H9 (cell line): ENCODE measurements at regions not wholly inside any gene's neighbourhood (a gene's known extent, or its start where the extent isn't known, plus 50 kb on each side); places are given as distances from the start of the nearest gene placed in this dataset.

Source experiments
- DNase-seq: peaks from one replicate; pipeline ENCODE4 v3.0.0-alpha.2; 2017
- H2AFZ ChIP-seq: one replicate; pipeline ENCODE4 v1.6.1; 2013; ENCODE audit warnings: mild to moderate bottlenecking, low read length, control low read depth, moderate library complexity
- H2AK5ac ChIP-seq: 2 replicates; pipeline ENCODE4 v1.6.1; 2013; ENCODE audit warnings: low read length, control low read depth, mixed read lengths; ENCODE audit not compliant: insufficient read length
- H2BK120ac ChIP-seq: one replicate; pipeline ENCODE4 v1.6.1; 2013; ENCODE audit warnings: low read depth, mild to moderate bottlenecking, low read length, control low read depth, inconsistent platforms; ENCODE audit not compliant: poor library complexity, severe bottlenecking
- H2BK12ac ChIP-seq: 2 replicates; pipeline ENCODE4 v1.6.1; 2013; ENCODE audit warnings: low read length, control low read depth, mixed read lengths, low read depth; ENCODE audit not compliant: insufficient read length
- H2BK15ac ChIP-seq: 2 replicates; pipeline ENCODE4 v1.6.1; 2013; ENCODE audit warnings: low read depth, low read length, control low read depth
- H2BK20ac ChIP-seq: one replicate; pipeline ENCODE4 v1.6.1; 2013; ENCODE audit warnings: low read depth, mild to moderate bottlenecking, low read length, control low read depth, inconsistent platforms; ENCODE audit not compliant: poor library complexity, severe bottlenecking
- H2BK5ac ChIP-seq: 2 replicates; pipeline ENCODE4 v1.6.1; 2013; ENCODE audit warnings: low read length, control low read depth, mixed read lengths; ENCODE audit not compliant: insufficient read length
- H3K14ac ChIP-seq: 2 replicates; pipeline ENCODE4 v1.6.1; 2013; ENCODE audit warnings: low read length, control low read depth; ENCODE audit not compliant: insufficient read depth
- H3K18ac ChIP-seq: 2 replicates; pipeline ENCODE4 v1.6.1; 2013; ENCODE audit warnings: low read depth, mild to moderate bottlenecking, mixed read lengths, low read length, control low read depth; ENCODE audit not compliant: insufficient read length
- H3K23ac ChIP-seq: 2 replicates; pipeline ENCODE4 v1.6.1; 2013; ENCODE audit warnings: low read length, control low read depth, mixed read lengths, low read depth; ENCODE audit not compliant: insufficient read length
- H3K23me2 ChIP-seq: 2 replicates; pipeline ENCODE4 v1.6.1; 2013; ENCODE audit warnings: low read depth, mild to moderate bottlenecking, mixed read lengths, low read length, control low read depth; ENCODE audit not compliant: insufficient read length, poor library complexity, severe bottlenecking
- H3K27ac ChIP-seq: 2 replicates; pipeline ENCODE4 v1.5.1; 2013; ENCODE audit warnings: low read length, control low read depth, mixed read lengths, low read depth; ENCODE audit not compliant: insufficient read length
- H3K27me3 ChIP-seq: 2 replicates; pipeline ENCODE4 v1.6.1; 2013; ENCODE audit warnings: low read length, control low read depth, inconsistent platforms; ENCODE audit not compliant: insufficient read depth
- H3K4ac ChIP-seq: 2 replicates; pipeline ENCODE4 v1.6.1; 2013; ENCODE audit warnings: low read depth, mild to moderate bottlenecking, control low read depth, inconsistent platforms, low read length, moderate library complexity
- H3K4me1 ChIP-seq: 2 replicates; pipeline ENCODE4 v1.6.1; 2013; ENCODE audit warnings: low read length, control low read depth, inconsistent platforms; ENCODE audit not compliant: insufficient read depth
- H3K4me2 ChIP-seq: 2 replicates; pipeline ENCODE4 v1.6.1; 2013; ENCODE audit warnings: low read length, control low read depth, mixed read lengths; ENCODE audit not compliant: insufficient read length, insufficient read depth
- H3K56ac ChIP-seq: 2 replicates; pipeline ENCODE4 v1.6.1; 2013; ENCODE audit warnings: low read depth, mild to moderate bottlenecking, mixed read lengths, low read length, control low read depth; ENCODE audit not compliant: insufficient read length
- H3K79me1 ChIP-seq: 2 replicates; pipeline ENCODE4 v1.6.1; 2013; ENCODE audit warnings: low read depth, mild to moderate bottlenecking, moderate library complexity, low read length, control low read depth, inconsistent platforms; ENCODE audit not compliant: insufficient read depth, poor library complexity, severe bottlenecking
- H3K79me2 ChIP-seq: 2 replicates; pipeline ENCODE4 v1.6.1; 2013; ENCODE audit warnings: low read length, control low read depth, inconsistent platforms; ENCODE audit not compliant: insufficient read depth
- H3K9ac ChIP-seq: 2 replicates; pipeline ENCODE4 v1.6.1; 2013; ENCODE audit warnings: low read length, control low read depth, mixed read lengths; ENCODE audit not compliant: insufficient read length; ENCODE audit errors: extremely low read depth
- H3K9me3 ChIP-seq: one replicate; pipeline ENCODE4 v1.6.1; 2013; ENCODE audit warnings: low read depth, low read length, inconsistent platforms; ENCODE audit not compliant: control insufficient read depth
- H3T11ph ChIP-seq: one replicate; pipeline ENCODE4 v1.6.1; 2013; ENCODE audit warnings: mild to moderate bottlenecking, low read length, control low read depth, inconsistent platforms
- H4K20me1 ChIP-seq: one replicate; pipeline ENCODE4 v1.6.1; 2013; ENCODE audit not compliant: control insufficient read depth, insufficient read length, insufficient read depth
- H4K5ac ChIP-seq: 2 replicates; pipeline ENCODE4 v1.6.1; 2013; ENCODE audit warnings: low read depth, mild to moderate bottlenecking, mixed read lengths, low read length, control low read depth; ENCODE audit not compliant: insufficient read length
- H4K8ac ChIP-seq: replicated peaks from 2 replicates; pipeline ENCODE4 v1.6.1; 2013; ENCODE audit warnings: low read length, control low read depth, mixed read lengths, low read depth; ENCODE audit not compliant: insufficient read length
- H4K91ac ChIP-seq: 2 replicates; pipeline ENCODE4 v1.6.1; 2013; ENCODE audit warnings: low read depth, mild to moderate bottlenecking, moderate library complexity, mixed read lengths, low read length, control low read depth; ENCODE audit not compliant: insufficient read length
- H3K27ac Mint-ChIP-seq, 3 experiments: 2 replicates in 2 of 3; 3 replicates in 1 of 3; pipeline ENCODE4 v1.8.0; 2020 to 2021; ENCODE audit warnings: mixed read lengths in 3 of 3, mild to moderate bottlenecking in 1 of 3, moderate library complexity in 1 of 3
- H3K27me3 Mint-ChIP-seq: 2 replicates; pipeline ENCODE4 v1.8.0; 2021; ENCODE audit warnings: low read depth, mild to moderate bottlenecking, moderate library complexity, mixed read lengths
- H3K36me3 Mint-ChIP-seq, 3 experiments: 2 replicates in 2 of 3; 3 replicates in 1 of 3; pipeline ENCODE4 v1.8.0; 2020 to 2021; ENCODE audit warnings: low read depth in 3 of 3, mixed read lengths in 3 of 3; ENCODE audit not compliant: insufficient read depth in 1 of 3
- H3K4me1 Mint-ChIP-seq, 2 experiments: 2 replicates each; pipeline ENCODE4 v1.8.0; 2020; ENCODE audit warnings: mixed read lengths in 2 of 2
- H3K4me3 Mint-ChIP-seq, 2 experiments: 2 replicates in 1 of 2; 3 replicates in 1 of 2; pipeline ENCODE4 v1.8.0; 2020 to 2021; ENCODE audit warnings: mild to moderate bottlenecking in 2 of 2, mixed read lengths in 2 of 2, moderate library complexity in 1 of 2
- H3K9me3 Mint-ChIP-seq, 2 experiments: 2 replicates in 1 of 2; 3 replicates in 1 of 2; pipeline ENCODE4 v1.8.0; 2020; ENCODE audit warnings: mild to moderate bottlenecking in 2 of 2, mixed read lengths in 2 of 2, moderate library complexity in 1 of 2
- CTCF ChIP-seq: fragments of 200-600 bp; sonication (generic); conservative IDR thresholded peaks from 3 replicates; pipeline ENCODE4 v1.8.0; 2021; ENCODE audit warnings: antibody characterized with exemption, mild to moderate bottlenecking
- WGBS: extraction: QIAGEN DNeasy Blood & Tissue Kit; methylation state at CpG from one replicate; pipeline ENCODE4 v1.1.7; 2013; ENCODE audit warnings: missing lambda C conversion rate, low lambda C conversion rate, mixed read lengths; ENCODE audit not compliant: insufficient read length; ENCODE audit errors: extremely low coverage; 5-methylcytosine and 5-hydroxymethylcytosine counted together

GRCh38 chr3:159147813-159148212 is 346.0 kb downstream of the MFSD1 start:
- no peak overlapping the region for H4K5ac ChIP-seq
- H3K23me2 ChIP-seq, result no peaks in the 10 kb centered on the region
- H3K23ac ChIP-seq, result no peak overlapping the region
- H3K56ac ChIP-seq, result no peak overlapping the region
- no peaks in the 10 kb centered on the region for H3K27me3 ChIP-seq
- H2AFZ ChIP-seq, result no peak overlapping the region
- H2AK5ac ChIP-seq, result no peak overlapping the region
- Mint-ChIP-seq H3K36me3 (no peaks in the 10 kb centered on the region), H3K27ac (no peak overlapping the region), H3K27me3 (no peaks in the 10 kb centered on the region; the same call in 1 of the 2 replicates), H3K4me1 (peaks cover 11 to 27% of the 10 kb centered on the region in 2 experiments), H3K4me3 (no peak overlapping the region), H3K9me3 (no peaks in the 10 kb centered on the region)
- H3K79me2 ChIP-seq, result no peaks in the 10 kb centered on the region
- H4K91ac ChIP-seq, result no peak overlapping the region
- no peak overlapping the region for H3K4ac ChIP-seq
- H2BK15ac ChIP-seq, result no peak overlapping the region
- H2BK20ac ChIP-seq, result no peak overlapping the region
- DNase-seq, result no peak
- H2BK5ac ChIP-seq, result no peak overlapping the region
- H3K14ac ChIP-seq, result no peak overlapping the region
- H2BK120ac ChIP-seq, result no peak overlapping the region
- no peak overlapping the region for H3K18ac ChIP-seq
- no peak overlapping the region for H4K8ac ChIP-seq
- no CpG with 5 or more reads among the region's 4 CpGs for WGBS
- H3K79me1 ChIP-seq, result no peaks in the 10 kb centered on the region
- TF ChIP-seq CTCF, result no peak
- H4K20me1 ChIP-seq, result no peaks in the 10 kb centered on the region
- no peak overlapping the region for H3K4me2 ChIP-seq
- no peak overlapping the region for H3T11ph ChIP-seq
- no peaks in the 10 kb centered on the region; the same call in 1 of the 2 replicates for H3K4me1 ChIP-seq
- H2BK12ac ChIP-seq, result no peak overlapping the region
- H3K9ac ChIP-seq, result no peak overlapping the region
- H3K9me3 ChIP-seq, result no peaks in the 10 kb centered on the region
- no peak overlapping the region for H3K27ac ChIP-seq
